H1 (cell line): ENCODE measurements at regions not wholly inside any gene's neighbourhood (a gene's known extent, or its start where the extent isn't known, plus 50 kb on each side); places are given as distances from the start of the nearest gene placed in this dataset.

Source experiments
- CTCF ChIA-PET: fragments of 300-600 bp; sonication (Branson Sonifier 250); formaldehyde crosslinking; loops from one replicate; lab custom pipeline; 2021; ENCODE audit not compliant: partially characterized antibody; lab: Charles Lee
- POLR2A ChIA-PET: fragments of 300-600 bp; sonication (Branson Sonifier 250); formaldehyde crosslinking; loops from one replicate; lab custom pipeline; 2021; ENCODE audit warnings: inconsistent platforms; ENCODE audit not compliant: partially characterized antibody; lab: Charles Lee
- DNase-seq, 2 experiments: peaks; one replicate each; pipeline versions ENCODE4 v3.0.0 to v3.0.0-alpha.2; 2010 to 2022; ENCODE audit warnings: low spot score in 2 of 2, low read depth in 1 of 2, mixed read lengths in 1 of 2
- FAIRE-seq: peaks from 2 replicates; lab custom pipeline; 2011; peaks lifted over from hg19 to GRCh38; lab: Jason Lieb, UNC
- H2AFZ ChIP-seq: 2 replicates; pipeline ENCODE4 v1.8.1; 2012; ENCODE audit warnings: low read length, inconsistent platforms
- H2AK5ac ChIP-seq: 2 replicates; pipeline ENCODE4 v1.6.1; 2013; ENCODE audit warnings: low read depth, low read length
- H2BK120ac ChIP-seq: replicated peaks from 2 replicates; pipeline ENCODE3; 2013; ENCODE audit warnings: low read depth, low read length, inconsistent platforms
- H2BK12ac ChIP-seq: 2 replicates; pipeline ENCODE4 v1.6.1; 2013; ENCODE audit warnings: low read depth, low read length
- H2BK15ac ChIP-seq: 2 replicates; pipeline ENCODE4 v1.6.1; 2013; ENCODE audit warnings: low read length
- H2BK20ac ChIP-seq: 2 replicates; pipeline ENCODE4 v1.6.1; 2013; ENCODE audit warnings: low read length
- H2BK5ac ChIP-seq: 2 replicates; pipeline ENCODE4 v1.6.1; 2013; ENCODE audit warnings: low read depth, low read length
- H3K14ac ChIP-seq: 2 replicates; pipeline ENCODE4 v1.6.1; 2013; ENCODE audit warnings: inconsistent platforms; ENCODE audit not compliant: insufficient read length
- H3K18ac ChIP-seq: 2 replicates; pipeline ENCODE4 v1.6.1; 2013; ENCODE audit warnings: low read length; ENCODE audit errors: extremely low read depth
- H3K23ac ChIP-seq: 2 replicates; pipeline ENCODE4 v1.6.1; 2013; ENCODE audit warnings: inconsistent platforms; ENCODE audit not compliant: insufficient read length
- H3K23me2 ChIP-seq: 2 replicates; pipeline ENCODE4 v1.6.1; 2013; ENCODE audit warnings: low read depth, low read length
- H3K27ac ChIP-seq: 2 replicates; pipeline ENCODE4 v1.6.1; 2011; ENCODE audit warnings: low read depth, low read length, inconsistent platforms
- H3K27me3 ChIP-seq, 4 experiments: replicated peaks in 1 of 4; 1 replicate in 1 of 4; 2 replicates in 3 of 4; pipeline versions ENCODE4 v1.6.1 to v1.8.1; 2011 to 2013; ENCODE audit warnings: low read length in 3 of 4, mild to moderate bottlenecking in 3 of 4, inconsistent platforms in 2 of 4, mixed read lengths in 2 of 4, moderate library complexity in 1 of 4; ENCODE audit not compliant: control insufficient read depth in 3 of 4, insufficient read depth in 3 of 4; ENCODE audit errors: extremely low read depth in 1 of 4
- H3K36me3 ChIP-seq, 4 experiments: 2 replicates each; pipeline versions ENCODE4 v1.6.1 to v1.8.1; 2011 to 2013; ENCODE audit warnings: mild to moderate bottlenecking in 4 of 4, low read length in 3 of 4, moderate library complexity in 2 of 4, control low read depth in 1 of 4, inconsistent platforms in 1 of 4; ENCODE audit not compliant: insufficient read depth in 4 of 4, control insufficient read depth in 2 of 4
- H3K4ac ChIP-seq: replicated peaks from 2 replicates; pipeline ENCODE3; 2013; ENCODE audit warnings: low read length, low read depth, mixed read lengths, inconsistent platforms; ENCODE audit not compliant: insufficient read length
- H3K4me1 ChIP-seq, 4 experiments: replicated peaks in 1 of 4; 1 replicate in 1 of 4; 2 replicates in 3 of 4; pipeline versions ENCODE4 v1.6.1 to v1.8.1; 2011 to 2013; ENCODE audit warnings: low read length in 3 of 4, inconsistent platforms in 2 of 4, mixed read lengths in 1 of 4; ENCODE audit not compliant: insufficient read depth in 4 of 4, control insufficient read depth in 3 of 4
- H3K4me2 ChIP-seq, 2 experiments: 2 replicates each; pipeline versions ENCODE4 v1.6.1 to v1.8.1; 2011 to 2013; ENCODE audit warnings: low read depth in 2 of 2, low read length in 2 of 2, control low read depth in 1 of 2, inconsistent platforms in 1 of 2, mild to moderate bottlenecking in 1 of 2; ENCODE audit not compliant: insufficient read depth in 1 of 2
- H3K4me3 ChIP-seq, 4 experiments: fragments of 200-600, 300-600 bp in 1 of 4; sonication (generic), shearing (Covaris generic), sonication (Bioruptor Twin) in 1 of 4; 2 replicates each; pipeline versions ENCODE4 v1.5.1 to v1.8.1; 2011 to 2016; ENCODE audit warnings: low read length in 4 of 4, low read depth in 3 of 4, control low read depth in 2 of 4, inconsistent platforms in 2 of 4, mild to moderate bottlenecking in 2 of 4, mixed read lengths in 1 of 4, moderate library complexity in 1 of 4; ENCODE audit not compliant: insufficient read depth in 2 of 4; ENCODE audit errors: extremely low read depth in 1 of 4
- H3K56ac ChIP-seq: replicated peaks from 2 replicates; pipeline ENCODE3; 2013; ENCODE audit warnings: low read depth, mild to moderate bottlenecking, mixed read lengths, low read length, inconsistent platforms; ENCODE audit not compliant: insufficient read length
- H3K79me1 ChIP-seq: 2 replicates; pipeline ENCODE4 v1.6.1; 2013; ENCODE audit warnings: low read depth, low read length, control low read depth
- H3K79me2 ChIP-seq, 2 experiments: 2 replicates each; pipeline versions ENCODE4 v1.6.1 to v1.8.1; 2012 to 2013; ENCODE audit warnings: low read length in 2 of 2, mild to moderate bottlenecking in 2 of 2, inconsistent platforms in 1 of 2; ENCODE audit not compliant: insufficient read depth in 2 of 2, control insufficient read depth in 1 of 2
- H3K9ac ChIP-seq, 4 experiments: replicated peaks in 1 of 4; 1 replicate in 1 of 4; 2 replicates in 3 of 4; pipeline versions ENCODE4 v1.6.1 to v1.8.1; 2011 to 2013; ENCODE audit warnings: low read depth in 3 of 4, low read length in 3 of 4, control low read depth in 2 of 4, mild to moderate bottlenecking in 2 of 4, moderate library complexity in 2 of 4, inconsistent platforms in 1 of 4; ENCODE audit errors: extremely low read depth in 1 of 4
- H3K9me3 ChIP-seq, 2 experiments: 2 replicates each; pipeline versions ENCODE4 v1.6.1 to v1.8.1; 2012 to 2013; ENCODE audit warnings: mild to moderate bottlenecking in 2 of 2, moderate library complexity in 2 of 2, control low read depth in 1 of 2, inconsistent platforms in 1 of 2, low read depth in 1 of 2, low read length in 1 of 2, mixed read lengths in 1 of 2; ENCODE audit not compliant: insufficient read depth in 2 of 2
- H4K20me1 ChIP-seq, 2 experiments: replicated peaks in 1 of 2; 2 replicates each; pipeline versions ENCODE3 to v1.8.1; 2011 to 2013; ENCODE audit warnings: inconsistent platforms in 2 of 2, low read length in 2 of 2, mild to moderate bottlenecking in 1 of 2; ENCODE audit not compliant: insufficient read depth in 2 of 2, control insufficient read depth in 1 of 2
- H4K5ac ChIP-seq: 2 replicates; pipeline ENCODE4 v1.6.1; 2013; ENCODE audit warnings: low read length, low read depth, mixed read lengths, inconsistent platforms; ENCODE audit not compliant: insufficient read length
- H4K8ac ChIP-seq: 2 replicates; pipeline ENCODE4 v1.8.0; 2013; ENCODE audit warnings: mild to moderate bottlenecking, moderate library complexity, low read length, inconsistent platforms; ENCODE audit not compliant: insufficient read depth; ENCODE audit errors: extremely low read depth
- H4K91ac ChIP-seq: replicated peaks from 2 replicates; pipeline ENCODE3; 2013; ENCODE audit warnings: low read length, mixed read lengths, inconsistent platforms; ENCODE audit not compliant: insufficient read length
- CTCF ChIP-seq, 3 experiments: IDR thresholded peaks; 1 replicate in 2 of 3; 2 replicates in 1 of 3; pipeline versions ENCODE4 v1.5.1 to v1.6.1; 2011; ENCODE audit warnings: low read length in 3 of 3, mild to moderate bottlenecking in 3 of 3, inconsistent platforms in 2 of 3, low read depth in 1 of 3, moderate library complexity in 1 of 3; ENCODE audit not compliant: insufficient read depth in 1 of 3; ENCODE audit errors: control extremely low read depth in 1 of 3
- FOSL1 ChIP-seq: IDR thresholded peaks from 2 replicates; pipeline ENCODE4 v1.6.1; 2011; ENCODE audit warnings: mild to moderate bottlenecking, low read depth, low read length, moderate library complexity; ENCODE audit not compliant: insufficient read depth
- SRF ChIP-seq: IDR thresholded peaks from 2 replicates; pipeline ENCODE4 v1.6.1; 2011; ENCODE audit warnings: mild to moderate bottlenecking, low read depth, low read length, moderate library complexity
- TAF1 ChIP-seq: IDR thresholded peaks from 2 replicates; pipeline ENCODE4 v1.6.1; 2011; ENCODE audit warnings: mild to moderate bottlenecking, low read depth, low read length
- TAF7 ChIP-seq: optimal IDR thresholded peaks from 2 replicates; pipeline ENCODE3; 2011; ENCODE audit warnings: low read depth, mild to moderate bottlenecking, inconsistent platforms, low read length, moderate library complexity, borderline replicate concordance
- WGBS, 2 experiments: shearing (Covaris generic) in 1 of 2; methylation state at CpG; one replicate each; pipeline versions ENCODE4 v1.1.6 to v1.1.7; 2013 to 2015; ENCODE audit warnings: low lambda C conversion rate in 2 of 2, mixed read lengths in 2 of 2, inconsistent platforms in 1 of 2, low coverage in 1 of 2, missing lambda C conversion rate in 1 of 2; ENCODE audit not compliant: insufficient replicate concordance in 2 of 2, insufficient coverage in 1 of 2, insufficient read length in 1 of 2; ENCODE audit errors: extremely low coverage in 1 of 2, missing lambda C conversion rate in 1 of 2; 5-methylcytosine and 5-hydroxymethylcytosine counted together

GRCh38 chr15:60278879-60279278, 118.9 kb downstream of the ANXA2 start:
- H2AFZ ChIP-seq = no peak overlapping the region
- no peak overlapping the region for H2BK12ac ChIP-seq
- H2BK120ac ChIP-seq = no peak overlapping the region
- no peaks in the 10 kb centered on the region for H3K23me2 ChIP-seq
- H2BK5ac ChIP-seq = no peak overlapping the region
- no peak overlapping the region for H4K8ac ChIP-seq
- no peak overlapping the region for H3K9ac ChIP-seq
- H3K4me1 ChIP-seq = no peaks in the 10 kb centered on the region
- no peak overlapping the region for H3K23ac ChIP-seq
- H3K9me3 ChIP-seq = peaks cover 7 to 10% of the 10 kb centered on the region in 2 experiments; a peak in 3 of 4 replicates
- no peak overlapping the region for H3K56ac ChIP-seq
- POLR2A ChIA-PET = no interaction called here
- H2BK15ac ChIP-seq = no peak overlapping the region
- H2BK20ac ChIP-seq = no peak overlapping the region
- H3K27ac ChIP-seq = no peak overlapping the region
- no peaks in the 10 kb centered on the region for H3K36me3 ChIP-seq
- 90% methylated on average over 6 of the region's 6 CpGs; no CpG with 5 or more reads in 1 of the 2 experiments for WGBS, 2 experiments
- no peak overlapping the region for H2AK5ac ChIP-seq
- no peak overlapping the region for H3K14ac ChIP-seq
- H3K4ac ChIP-seq = no peak overlapping the region
- TF ChIP-seq TAF7 (no peak), CTCF (IDR thresholded peaks at IDR 0.05; ENCODE audit: control extremely low read depth in 1 of 3, insufficient read depth in 1 of 3, low read depth in 1 of 3, low read length in 3 of 3) (no peak), TAF1 (no peak), SRF (no peak), FOSL1 (no peak)
- no peak overlapping the region for H3K4me3 ChIP-seq
- no peaks in the 10 kb centered on the region for H3K79me2 ChIP-seq
- H4K91ac ChIP-seq = no peak overlapping the region
- FAIRE-seq (no peak), DNase-seq (no peak)
- CTCF ChIA-PET = interaction anchor here (1.0 kb wide), 1 partner anchor 586 kb away, joined by 3 read pairs; no protein-coding TSS in a partner anchor
- no peaks in the 10 kb centered on the region for H3K79me1 ChIP-seq
- H3K27me3 ChIP-seq = no peaks in the 10 kb centered on the region; a peak in 1 of 7 replicates
- no peak overlapping the region for H3K4me2 ChIP-seq
- no peak overlapping the region for H3K18ac ChIP-seq
- no peak overlapping the region for H4K5ac ChIP-seq
- no peaks in the 10 kb centered on the region for H4K20me1 ChIP-seq
